Natural killer cell treated with Interleukin-12 subunit alpha and Interleukin-12 subunit beta and Interleukin-15 and Interleukin-18, amount 100 ng/mL, for 72 hours (primary cell): ENCODE measurements at regions not wholly inside any gene's neighbourhood (a gene's known extent, or its start where the extent isn't known, plus 50 kb on each side); places are given as distances from the start of the nearest gene placed in this dataset.
"Not testable (repeated sequence)": the region's sequence is repeated elsewhere in the genome, so short reads cannot be mapped to it uniquely, and the experiment has no call there.

Source experiments
- ATAC-seq, 2 donors: fragments of 150-1000 bp; cut with Tn5 transposase in 1 of 2; sonication (Bioruptor Pico), chemical (Tn5 transposase) in 1 of 2; 2 replicates each; pipeline ENCODE4 v1.10.0; 2021
- DNase-seq: peaks from one replicate; pipeline ENCODE4 v3.0.0; 2022; ENCODE audit warnings: low spot score
- H3K27ac Mint-ChIP-seq, 2 donors: 1 replicate in 1 of 2; 2 replicates in 1 of 2; pipeline ENCODE4 v1.8.0; 2022; ENCODE audit warnings: mixed read lengths in 2 of 2, mild to moderate bottlenecking in 1 of 2, moderate library complexity in 1 of 2
- H3K27me3 Mint-ChIP-seq, 2 donors: 1 replicate in 1 of 2; 2 replicates in 1 of 2; pipeline ENCODE4 v1.8.0; 2022; ENCODE audit warnings: mixed read lengths in 2 of 2
- H3K36me3 Mint-ChIP-seq: one replicate; pipeline ENCODE4 v1.8.0; 2022; ENCODE audit warnings: mixed read lengths
- H3K4me1 Mint-ChIP-seq, 2 donors: 1 replicate in 1 of 2; 2 replicates in 1 of 2; pipeline ENCODE4 v1.8.0; 2022; ENCODE audit warnings: low read depth in 2 of 2, mixed read lengths in 2 of 2, mild to moderate bottlenecking in 1 of 2
- H3K4me3 Mint-ChIP-seq: one replicate; pipeline ENCODE4 v1.8.0; 2022; ENCODE audit warnings: mixed read lengths
- H3K9me3 Mint-ChIP-seq: 2 replicates; pipeline ENCODE4 v1.8.0; 2022; ENCODE audit warnings: mixed read lengths

GRCh38 chr6:49121970-49122369 is 341.1 kb downstream of the MMUT start:
- H3K27me3 Mint-ChIP-seq: no peaks in the 10 kb centered on the region
- no peak for ATAC-seq
- H3K4me3 Mint-ChIP-seq: no peak overlapping the region
- H3K9me3 Mint-ChIP-seq: peaks cover 20% of the 10 kb centered on the region
- no peaks in the 10 kb centered on the region for H3K4me1 Mint-ChIP-seq
- H3K27ac Mint-ChIP-seq: no peak overlapping the region
- DNase-seq: no peak
- peaks cover 5% of the 10 kb centered on the region for H3K36me3 Mint-ChIP-seq

GRCh38 chr6:49118478-49118877 is 344.6 kb downstream of the MMUT start:
- Mint-ChIP-seq H3K36me3 (peaks cover 4% of the 10 kb centered on the region), H3K27me3 (no peaks in the 10 kb centered on the region)
- ATAC-seq: no peak

GRCh38 chr6:49110916-49111315 is 352.1 kb downstream of the MMUT start:
- no peak overlapping the region for H3K4me3 Mint-ChIP-seq
- H3K27me3 Mint-ChIP-seq: no peaks in the 10 kb centered on the region
- no peak for ATAC-seq
- no peak for DNase-seq
- H3K27ac Mint-ChIP-seq: no peak overlapping the region
- H3K36me3 Mint-ChIP-seq: peaks cover 17% of the 10 kb centered on the region
- peaks cover 16% of the 10 kb centered on the region for H3K9me3 Mint-ChIP-seq
- H3K4me1 Mint-ChIP-seq: no peaks in the 10 kb centered on the region

More at GRCh38 chr6:49118478-49118877, 344.6 kb downstream of the MMUT start:
- Mint-ChIP-seq H3K4me1 (no peaks in the 10 kb centered on the region), H3K9me3 (peaks cover 11% of the 10 kb centered on the region), H3K4me3 (no peak overlapping the region), H3K27ac (no peak overlapping the region)
- no peak for DNase-seq

GRCh38 chr6:49097664-49098063 is 365.4 kb downstream of the MMUT start:
- H3K36me3 Mint-ChIP-seq: peaks cover 11% of the 10 kb centered on the region
- peaks cover 30% of the 10 kb centered on the region for H3K9me3 Mint-ChIP-seq
- not testable (repeated sequence) for ATAC-seq, H3K4me1 Mint-ChIP-seq, DNase-seq, H3K4me3 Mint-ChIP-seq, H3K27me3 Mint-ChIP-seq, H3K27ac Mint-ChIP-seq

- DNase-seq (no peak), ATAC-seq (no peak)
- peaks cover 30% of the 10 kb centered on the region for H3K9me3 Mint-ChIP-seq
- H3K27me3 Mint-ChIP-seq: no peaks in the 10 kb centered on the region
- peaks cover 11% of the 10 kb centered on the region for H3K36me3 Mint-ChIP-seq
- no peaks in the 10 kb centered on the region for H3K4me1 Mint-ChIP-seq
- no peak overlapping the region for H3K27ac Mint-ChIP-seq
- no peak overlapping the region for H3K4me3 Mint-ChIP-seq
These were observed 365.9 kb downstream of the MMUT start for GRCh38 chr6:49097116-49097515.

GRCh38 chr6:49088631-49089030 is 374.4 kb downstream of the MMUT start:
- no peaks in the 10 kb centered on the region for H3K4me1 Mint-ChIP-seq

GRCh38 chr6:49087369-49087768 is 375.7 kb downstream of the MMUT start:
- Mint-ChIP-seq H3K4me3 (no peak overlapping the region), H3K4me1 (no peaks in the 10 kb centered on the region), H3K9me3 (peaks cover 6% of the 10 kb centered on the region), H3K36me3 (no peaks in the 10 kb centered on the region), H3K27ac (no peak overlapping the region), H3K27me3 (no peaks in the 10 kb centered on the region)
- ATAC-seq (no peak), DNase-seq (no peak)

More at GRCh38 chr6:49088631-49089030, 374.4 kb downstream of the MMUT start:
- ATAC-seq (no peak), DNase-seq (no peak)
- no peak overlapping the region for H3K27ac Mint-ChIP-seq
- H3K36me3 Mint-ChIP-seq: no peaks in the 10 kb centered on the region
- H3K4me3 Mint-ChIP-seq: no peak overlapping the region
- peaks cover 9% of the 10 kb centered on the region for H3K9me3 Mint-ChIP-seq
- no peaks in the 10 kb centered on the region for H3K27me3 Mint-ChIP-seq

GRCh38 chr6:49082611-49083010 is 380.4 kb downstream of the MMUT start:
- H3K27me3 Mint-ChIP-seq: no peaks in the 10 kb centered on the region
- DNase-seq (no peak), ATAC-seq (no peak)
- H3K27ac Mint-ChIP-seq: no peak overlapping the region
- H3K4me3 Mint-ChIP-seq: no peak overlapping the region
- no peaks in the 10 kb centered on the region for H3K36me3 Mint-ChIP-seq
- H3K9me3 Mint-ChIP-seq: peaks cover 6% of the 10 kb centered on the region
- no peaks in the 10 kb centered on the region for H3K4me1 Mint-ChIP-seq

GRCh38 chr6:49072885-49073620 is 390.0 kb downstream of the MMUT start:
- Mint-ChIP-seq H3K4me1 (no peaks in the 10 kb centered on the region), H3K36me3 (peaks cover 10% of the 10 kb centered on the region), H3K4me3 (no peak overlapping the region), H3K27ac (no peak overlapping the region), H3K27me3 (no peaks in the 10 kb centered on the region), H3K9me3 (peaks cover 11% of the 10 kb centered on the region)
- DNase-seq: no peak
- no peak for ATAC-seq

GRCh38 chr6:49072146-49072545 is 390.9 kb downstream of the MMUT start:
- no peaks in the 10 kb centered on the region for H3K27me3 Mint-ChIP-seq
- H3K4me3 Mint-ChIP-seq: no peak overlapping the region
- H3K36me3 Mint-ChIP-seq: peaks cover 10% of the 10 kb centered on the region
- DNase-seq (no peak), ATAC-seq (no peak)
- H3K27ac Mint-ChIP-seq: no peak overlapping the region
- no peaks in the 10 kb centered on the region for H3K4me1 Mint-ChIP-seq
- peaks cover 11% of the 10 kb centered on the region for H3K9me3 Mint-ChIP-seq

- H3K9me3 Mint-ChIP-seq: peaks cover 20% of the 10 kb centered on the region
- H3K27ac Mint-ChIP-seq: no peak overlapping the region
- H3K4me3 Mint-ChIP-seq: no peak overlapping the region
- ATAC-seq: no peak
- no peaks in the 10 kb centered on the region for H3K27me3 Mint-ChIP-seq
- H3K36me3 Mint-ChIP-seq: peaks cover 14% of the 10 kb centered on the region
- DNase-seq: no peak
- H3K4me1 Mint-ChIP-seq: no peaks in the 10 kb centered on the region
These were observed 392.6 kb downstream of the MMUT start for GRCh38 chr6:49070411-49070810.

- Mint-ChIP-seq H3K27me3 (no peaks in the 10 kb centered on the region), H3K9me3 (peaks cover 18% of the 10 kb centered on the region)
These were observed 408.7 kb downstream of the MMUT start for GRCh38 chr6:49054311-49054710.

GRCh38 chr6:49052901-49053300 is 410.2 kb downstream of the MMUT start:
- H3K27ac Mint-ChIP-seq: no peak overlapping the region
- H3K27me3 Mint-ChIP-seq: no peaks in the 10 kb centered on the region
- peaks cover 14% of the 10 kb centered on the region for H3K9me3 Mint-ChIP-seq
- H3K36me3 Mint-ChIP-seq: peaks cover 6% of the 10 kb centered on the region
- no peak for ATAC-seq
- H3K4me3 Mint-ChIP-seq: no peak overlapping the region
- no peak for DNase-seq
- H3K4me1 Mint-ChIP-seq: no peaks in the 10 kb centered on the region

More at GRCh38 chr6:49054311-49054710, 408.7 kb downstream of the MMUT start:
- DNase-seq: no peak
- ATAC-seq: no peak
- H3K4me3 Mint-ChIP-seq: no peak overlapping the region
- no peak overlapping the region for H3K27ac Mint-ChIP-seq
- H3K4me1 Mint-ChIP-seq: no peaks in the 10 kb centered on the region
- H3K36me3 Mint-ChIP-seq: peaks cover 10% of the 10 kb centered on the region

GRCh38 chr6:49051281-49051680 is 411.8 kb downstream of the MMUT start:
- no peak for DNase-seq

GRCh38 chr6:49050584-49050983 is 412.5 kb downstream of the MMUT start:
- Mint-ChIP-seq H3K9me3 (peaks cover 19% of the 10 kb centered on the region), H3K4me3 (no peak overlapping the region)

More at GRCh38 chr6:49051281-49051680, 411.8 kb downstream of the MMUT start:
- Mint-ChIP-seq H3K9me3 (peaks cover 16% of the 10 kb centered on the region), H3K27me3 (no peaks in the 10 kb centered on the region), H3K4me1 (no peaks in the 10 kb centered on the region), H3K36me3 (peaks cover 6% of the 10 kb centered on the region), H3K27ac (no peak overlapping the region), H3K4me3 (no peak overlapping the region)
- no peak for ATAC-seq

More at GRCh38 chr6:49050584-49050983, 412.5 kb downstream of the MMUT start:
- Mint-ChIP-seq H3K4me1 (no peaks in the 10 kb centered on the region), H3K27ac (no peak overlapping the region), H3K27me3 (no peaks in the 10 kb centered on the region), H3K36me3 (peaks cover 13% of the 10 kb centered on the region)
- ATAC-seq (no peak), DNase-seq (no peak)
